K562 (cell line): ENCODE measurements at regions not wholly inside any gene's neighbourhood (a gene's known extent, or its start where the extent isn't known, plus 50 kb on each side); places are given as distances from the start of the nearest gene placed in this dataset.

Source experiments
- CC2D1A ChIP-seq: fragments of 450-650 bp; IDR thresholded peaks from 2 replicates; pipeline ENCODE4 v1.6.1; 2017; ENCODE audit warnings: mild to moderate bottlenecking
- CCNT2 ChIP-seq: IDR thresholded peaks from 2 replicates; pipeline ENCODE4 v1.6.1; 2011; ENCODE audit warnings: borderline replicate concordance, low read depth, mild to moderate bottlenecking, moderate library complexity, mixed read lengths, low read length; ENCODE audit not compliant: insufficient read length; ENCODE audit errors: extremely low read depth
- HNRNPUL1 ChIP-seq: fragments of 200-400 bp; formaldehyde crosslinking; IDR thresholded peaks from 2 replicates; pipeline ENCODE4 v1.6.1; 2017; ENCODE audit warnings: low read length
- JUNB ChIP-seq: fragments of 450-650 bp; formaldehyde crosslinking; conservative IDR thresholded peaks from 2 replicates; pipeline ENCODE4 v1.4.0; 2020; ENCODE audit warnings: mild to moderate bottlenecking
- MCM3 ChIP-seq: fragments of 450-650 bp; IDR thresholded peaks from 2 replicates; pipeline ENCODE4 v1.6.1; 2016
- MEF2A ChIP-seq: IDR thresholded peaks from 2 replicates; pipeline ENCODE4 v1.6.1; 2011; ENCODE audit warnings: low read depth, mild to moderate bottlenecking, low read length, moderate library complexity; ENCODE audit not compliant: control insufficient read depth
- NEUROD1 ChIP-seq: fragments of 150-350 bp; IDR thresholded peaks from 2 replicates; pipeline ENCODE4 v1.6.1; 2014; ENCODE audit warnings: borderline replicate concordance, low read length, low read depth; ENCODE audit not compliant: partially characterized antibody
- NONO ChIP-seq, 2 experiments: fragments of 200-400 bp in 1 of 2; fragments of 450-650 bp in 1 of 2; formaldehyde crosslinking in 1 of 2; IDR thresholded peaks; 2 replicates each; pipeline ENCODE4 v1.6.1; 2017; ENCODE audit warnings: low read depth in 2 of 2, mild to moderate bottlenecking in 2 of 2, moderate library complexity in 2 of 2, low read length in 1 of 2
- NR0B1 ChIP-seq: fragments of 450-650 bp; IDR thresholded peaks from one replicate; pipeline ENCODE4 v1.6.1; 2018; ENCODE audit warnings: mild to moderate bottlenecking, moderate library complexity; ENCODE audit not compliant: partially characterized antibody
- TCF7 ChIP-seq: sonication (generic); IDR thresholded peaks from 2 replicates; pipeline ENCODE4 v1.6.1; 2016; ENCODE audit warnings: antibody characterized with exemption, borderline replicate concordance
- XRCC3 ChIP-seq: fragments of 450-650 bp; IDR thresholded peaks from 2 replicates; pipeline ENCODE4 v1.6.1; 2017; ENCODE audit warnings: mild to moderate bottlenecking, moderate library complexity
- ZBTB8A ChIP-seq: fragments of 450-650 bp; IDR thresholded peaks from 2 replicates; pipeline ENCODE4 v1.6.1; 2018; ENCODE audit warnings: mild to moderate bottlenecking, moderate library complexity; ENCODE audit not compliant: partially characterized antibody
- ZBTB9 ChIP-seq: fragments of 450-650 bp; formaldehyde crosslinking; IDR thresholded peaks from 2 replicates; pipeline ENCODE4 v1.4.0; 2020; ENCODE audit warnings: mild to moderate bottlenecking, moderate library complexity
- ZNF140 ChIP-seq: fragments of 250-450 bp; sonication (Bioruptor Pico); IDR thresholded peaks from 2 replicates; pipeline ENCODE4 v1.8.0; 2021; ENCODE audit warnings: moderate library complexity, mild to moderate bottlenecking, inconsistent platforms
- TF ChIP-seq, protein P1 (sequence below), 2 experiments: fragments of 450-650 bp; formaldehyde crosslinking in 1 of 2; IDR thresholded peaks; 2 replicates each; pipeline versions ENCODE4 v1.4.0 to v1.6.1; 2014 to 2020; ENCODE audit warnings: mild to moderate bottlenecking in 2 of 2, borderline replicate concordance in 1 of 2, low read depth in 1 of 2
- TF ChIP-seq, protein P2 (sequence below): fragments of 200-800 bp; sonication (Bioruptor generic); IDR thresholded peaks from 2 replicates; pipeline ENCODE4 v1.6.1; 2017; ENCODE audit warnings: missing genetic modification characterization, missing compliant biosample characterization

- TF ChIP-seq, protein P1, sequence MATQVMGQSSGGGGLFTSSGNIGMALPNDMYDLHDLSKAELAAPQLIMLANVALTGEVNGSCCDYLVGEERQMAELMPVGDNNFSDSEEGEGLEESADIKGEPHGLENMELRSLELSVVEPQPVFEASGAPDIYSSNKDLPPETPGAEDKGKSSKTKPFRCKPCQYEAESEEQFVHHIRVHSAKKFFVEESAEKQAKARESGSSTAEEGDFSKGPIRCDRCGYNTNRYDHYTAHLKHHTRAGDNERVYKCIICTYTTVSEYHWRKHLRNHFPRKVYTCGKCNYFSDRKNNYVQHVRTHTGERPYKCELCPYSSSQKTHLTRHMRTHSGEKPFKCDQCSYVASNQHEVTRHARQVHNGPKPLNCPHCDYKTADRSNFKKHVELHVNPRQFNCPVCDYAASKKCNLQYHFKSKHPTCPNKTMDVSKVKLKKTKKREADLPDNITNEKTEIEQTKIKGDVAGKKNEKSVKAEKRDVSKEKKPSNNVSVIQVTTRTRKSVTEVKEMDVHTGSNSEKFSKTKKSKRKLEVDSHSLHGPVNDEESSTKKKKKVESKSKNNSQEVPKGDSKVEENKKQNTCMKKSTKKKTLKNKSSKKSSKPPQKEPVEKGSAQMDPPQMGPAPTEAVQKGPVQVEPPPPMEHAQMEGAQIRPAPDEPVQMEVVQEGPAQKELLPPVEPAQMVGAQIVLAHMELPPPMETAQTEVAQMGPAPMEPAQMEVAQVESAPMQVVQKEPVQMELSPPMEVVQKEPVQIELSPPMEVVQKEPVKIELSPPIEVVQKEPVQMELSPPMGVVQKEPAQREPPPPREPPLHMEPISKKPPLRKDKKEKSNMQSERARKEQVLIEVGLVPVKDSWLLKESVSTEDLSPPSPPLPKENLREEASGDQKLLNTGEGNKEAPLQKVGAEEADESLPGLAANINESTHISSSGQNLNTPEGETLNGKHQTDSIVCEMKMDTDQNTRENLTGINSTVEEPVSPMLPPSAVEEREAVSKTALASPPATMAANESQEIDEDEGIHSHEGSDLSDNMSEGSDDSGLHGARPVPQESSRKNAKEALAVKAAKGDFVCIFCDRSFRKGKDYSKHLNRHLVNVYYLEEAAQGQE (IDR thresholded peaks at IDR 0.05; ENCODE audit: borderline replicate concordance), result 0 out of 2 replicates have a peak, but pooled peaks have one; percentile 3
- TF ChIP-seq, protein P1 (CRISPR knock-in tag; IDR thresholded peaks at IDR 0.05; ENCODE audit: low read depth), result no peak
- TF ChIP-seq MEF2A, result peak; percentile 77
- TF ChIP-seq ZBTB9 (CRISPR knock-in tag), result no peak
- TF ChIP-seq JUNB (CRISPR knock-in tag), result no peak
- TF ChIP-seq CC2D1A, result peak; percentile 77; the same call in 1 of the 2 replicates
- no peak for TF ChIP-seq NONO (IDR thresholded peaks at IDR 0.05; ENCODE audit: low read depth in 2 of 2, low read length in 1 of 2)
- TF ChIP-seq NR0B1, result no peak
- TF ChIP-seq HNRNPUL1, result no peak
- TF ChIP-seq XRCC3, result no peak
- no peak for TF ChIP-seq MCM3
- TF ChIP-seq, protein P2, sequence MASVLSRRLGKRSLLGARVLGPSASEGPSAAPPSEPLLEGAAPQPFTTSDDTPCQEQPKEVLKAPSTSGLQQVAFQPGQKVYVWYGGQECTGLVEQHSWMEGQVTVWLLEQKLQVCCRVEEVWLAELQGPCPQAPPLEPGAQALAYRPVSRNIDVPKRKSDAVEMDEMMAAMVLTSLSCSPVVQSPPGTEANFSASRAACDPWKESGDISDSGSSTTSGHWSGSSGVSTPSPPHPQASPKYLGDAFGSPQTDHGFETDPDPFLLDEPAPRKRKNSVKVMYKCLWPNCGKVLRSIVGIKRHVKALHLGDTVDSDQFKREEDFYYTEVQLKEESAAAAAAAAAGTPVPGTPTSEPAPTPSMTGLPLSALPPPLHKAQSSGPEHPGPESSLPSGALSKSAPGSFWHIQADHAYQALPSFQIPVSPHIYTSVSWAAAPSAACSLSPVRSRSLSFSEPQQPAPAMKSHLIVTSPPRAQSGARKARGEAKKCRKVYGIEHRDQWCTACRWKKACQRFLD, result peak; percentile 63; the same call in 1 of the 2 replicates
- TF ChIP-seq NEUROD1, result peak; percentile 35
- TF ChIP-seq ZNF140 (CRISPR knock-in tag), result no peak
- TF ChIP-seq TCF7, result no peak
- TF ChIP-seq ZBTB8A, result no peak
- peak; percentile 61 for TF ChIP-seq CCNT2
Measured at GRCh38 chr3:152976239-152976638, 141.3 kb downstream of the P2RY1 start (continued).
